ENCODE measurements at regions not wholly inside any gene's neighbourhood (a gene's known extent, or its start where the extent isn't known, plus 50 kb on each side); places are given as distances from the start of the nearest gene placed in this dataset.

- Mint-ChIP-seq H3K36me3 (no peaks in the 10 kb centered on the region), H3K27me3 (ENCODE audit: insufficient read depth, low read depth) (no peaks in the 10 kb centered on the region), H3K4me1 (no peaks in the 10 kb centered on the region), H3K4me3 (no peak overlapping the region), H3K27ac (no peak overlapping the region), H3K9me3 (no peaks in the 10 kb centered on the region)
- H4K20me1 ChIP-seq (ENCODE audit: low read depth) = no peaks in the 10 kb centered on the region
- H3K4me1 ChIP-seq = no peaks in the 10 kb centered on the region
- H3K9ac ChIP-seq = no peak overlapping the region
- peaks cover 7% of the 10 kb centered on the region for H3K27me3 ChIP-seq
- no peak overlapping the region for H3K27ac ChIP-seq
- no peaks in the 10 kb centered on the region for H3F3A ChIP-seq (ENCODE audit: low read depth)
- no peaks in the 10 kb centered on the region for H3K36me3 ChIP-seq
- H3K4me3 ChIP-seq = no peak overlapping the region
- TF ChIP-seq EZH2phosphoT487 (IDR thresholded peaks at IDR 0.05) = no peak
- TF ChIP-seq CTCF (IDR thresholded peaks at IDR 0.05) = no peak
- TF ChIP-seq EZH2 (IDR thresholded peaks at IDR 0.05) = no peak
- no peak overlapping the region for H3K4me2 ChIP-seq
- no peak overlapping the region for H2AFZ ChIP-seq (replicated peaks)
- H3K79me2 ChIP-seq (ENCODE audit: low read depth) = no peaks in the 10 kb centered on the region
- DNase-seq (ENCODE audit: low spot score) = no peak
- no peaks in the 10 kb centered on the region for H3K9me3 ChIP-seq (ENCODE audit: low read depth)
These were observed 200.8 kb upstream of the ZC3H12C start for GRCh38 chr11:109892321-109892794.

GRCh38 chr11:109894242-109894641 is 198.9 kb upstream of the ZC3H12C start:
- Mint-ChIP-seq H3K4me1 (no peaks in the 10 kb centered on the region), H3K36me3 (no peaks in the 10 kb centered on the region), H3K4me3 (no peak overlapping the region), H3K27ac (no peak overlapping the region), H3K27me3 (ENCODE audit: insufficient read depth, low read depth) (no peaks in the 10 kb centered on the region), H3K9me3 (no peaks in the 10 kb centered on the region)
- H3K9ac ChIP-seq = no peak overlapping the region
- H3K79me2 ChIP-seq (ENCODE audit: low read depth) = no peaks in the 10 kb centered on the region
- H3K4me3 ChIP-seq = no peak overlapping the region
- no peak for TF ChIP-seq EZH2 (IDR thresholded peaks at IDR 0.05)
- no peak for TF ChIP-seq CTCF (IDR thresholded peaks at IDR 0.05)
- TF ChIP-seq EZH2phosphoT487 (IDR thresholded peaks at IDR 0.05) = no peak
- no peaks in the 10 kb centered on the region for H4K20me1 ChIP-seq (ENCODE audit: low read depth)
- no peaks in the 10 kb centered on the region for H3F3A ChIP-seq (ENCODE audit: low read depth)
- no peak overlapping the region for H3K27ac ChIP-seq
- DNase-seq (ENCODE audit: low spot score) = no peak
- H3K36me3 ChIP-seq = no peaks in the 10 kb centered on the region
- H3K27me3 ChIP-seq = no peaks in the 10 kb centered on the region
- no peak overlapping the region for H3K4me2 ChIP-seq
- H3K4me1 ChIP-seq = no peaks in the 10 kb centered on the region
- H3K9me3 ChIP-seq (ENCODE audit: low read depth) = no peaks in the 10 kb centered on the region
- H2AFZ ChIP-seq (replicated peaks) = peak overlapping the region; percentile 63

- no peak overlapping the region for H3K4me2 ChIP-seq
- no peaks in the 10 kb centered on the region for H3F3A ChIP-seq (ENCODE audit: low read depth)
- H3K9me3 ChIP-seq (ENCODE audit: low read depth) = no peaks in the 10 kb centered on the region
- H3K36me3 ChIP-seq = no peaks in the 10 kb centered on the region
- Mint-ChIP-seq H3K36me3 (peaks cover 4% of the 10 kb centered on the region), H3K27me3 (ENCODE audit: insufficient read depth, low read depth) (no peaks in the 10 kb centered on the region), H3K27ac (no peak overlapping the region), H3K4me3 (no peak overlapping the region), H3K9me3 (peaks cover 17% of the 10 kb centered on the region), H3K4me1 (no peaks in the 10 kb centered on the region)
- DNase-seq (ENCODE audit: low spot score) = no peak
- no peaks in the 10 kb centered on the region for H3K27me3 ChIP-seq
- no peaks in the 10 kb centered on the region for H4K20me1 ChIP-seq (ENCODE audit: low read depth)
- TF ChIP-seq EZH2 (IDR thresholded peaks at IDR 0.05) (no peak), EZH2phosphoT487 (IDR thresholded peaks at IDR 0.05) (no peak), CTCF (IDR thresholded peaks at IDR 0.05) (no peak)
- H3K9ac ChIP-seq = no peak overlapping the region
- H3K27ac ChIP-seq = no peak overlapping the region
- H2AFZ ChIP-seq (replicated peaks) = no peak overlapping the region
- no peaks in the 10 kb centered on the region for H3K4me1 ChIP-seq
- no peaks in the 10 kb centered on the region for H3K79me2 ChIP-seq (ENCODE audit: low read depth)
- H3K4me3 ChIP-seq = no peak overlapping the region
These were observed 194.6 kb upstream of the ZC3H12C start for GRCh38 chr11:109898592-109898991.
